ENCODE measurements at regions not wholly inside any gene's neighbourhood (a gene's known extent, or its start where the extent isn't known, plus 50 kb on each side); places are given as distances from the start of the nearest gene placed in this dataset.

GRCh38 chr4:116627545-116627944 lies 457.8 kb downstream of the TRAM1L1 start:
- TF ChIP-seq POLR2AphosphoS5 (IDR thresholded peaks at IDR 0.05; ENCODE audit: low read depth, low read length): no peak
- TF ChIP-seq POLR2A (IDR thresholded peaks at IDR 0.05; ENCODE audit: low read depth, low read length): no peak
- no peak for TF ChIP-seq TAF1 (IDR thresholded peaks at IDR 0.05; ENCODE audit: borderline replicate concordance, low read depth, low read length)
